ENCODE measurements at regions not wholly inside any gene's neighbourhood (a gene's known extent, or its start where the extent isn't known, plus 50 kb on each side); places are given as distances from the start of the nearest gene placed in this dataset.

DNA sequence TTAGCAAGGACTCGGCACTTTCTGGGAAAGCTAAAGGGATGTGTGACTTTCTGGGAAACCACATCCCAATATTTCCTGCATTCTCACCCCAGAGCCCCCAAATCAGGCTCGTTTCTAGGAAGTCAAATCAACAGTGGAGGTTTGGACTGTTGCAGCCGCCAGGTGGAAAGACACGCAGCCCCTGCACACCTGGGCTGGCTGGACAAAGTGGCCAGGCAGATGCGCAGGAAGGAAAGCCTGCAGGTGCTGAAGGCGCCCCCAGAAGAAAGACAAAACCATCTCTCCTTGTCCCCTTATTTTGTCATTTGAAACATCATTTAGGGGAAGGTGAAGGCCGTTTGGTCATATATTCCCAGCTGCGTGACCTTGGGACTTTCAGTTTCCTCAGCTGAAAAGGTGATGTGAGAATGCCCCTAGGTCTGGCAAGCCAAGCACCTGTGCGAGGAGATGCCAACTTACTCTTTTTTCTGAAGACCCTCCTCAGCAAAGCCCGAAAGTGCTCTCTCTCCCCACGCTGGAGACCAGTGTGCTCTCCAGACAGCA lies 97.9 kb upstream of the CPEB4 start:
- DNase-seq (no peak), ATAC-seq (no peak)
- no peaks in the 10 kb centered on the region for H3K27me3 ChIP-seq
- H3K27ac ChIP-seq = no peak overlapping the region
- H3K4me3 ChIP-seq = no peak overlapping the region
- no peaks in the 10 kb centered on the region for H3K36me3 ChIP-seq
- intact Hi-C loops (cut with DNase I) = no loop called here
- no peak for TF ChIP-seq CTCF (IDR thresholded peaks at IDR 0.05)
- H3K9me3 ChIP-seq = no peaks in the 10 kb centered on the region
- peaks cover 0 to 36% of the 10 kb centered on the region in 2 donors for H3K4me1 ChIP-seq

DNA sequence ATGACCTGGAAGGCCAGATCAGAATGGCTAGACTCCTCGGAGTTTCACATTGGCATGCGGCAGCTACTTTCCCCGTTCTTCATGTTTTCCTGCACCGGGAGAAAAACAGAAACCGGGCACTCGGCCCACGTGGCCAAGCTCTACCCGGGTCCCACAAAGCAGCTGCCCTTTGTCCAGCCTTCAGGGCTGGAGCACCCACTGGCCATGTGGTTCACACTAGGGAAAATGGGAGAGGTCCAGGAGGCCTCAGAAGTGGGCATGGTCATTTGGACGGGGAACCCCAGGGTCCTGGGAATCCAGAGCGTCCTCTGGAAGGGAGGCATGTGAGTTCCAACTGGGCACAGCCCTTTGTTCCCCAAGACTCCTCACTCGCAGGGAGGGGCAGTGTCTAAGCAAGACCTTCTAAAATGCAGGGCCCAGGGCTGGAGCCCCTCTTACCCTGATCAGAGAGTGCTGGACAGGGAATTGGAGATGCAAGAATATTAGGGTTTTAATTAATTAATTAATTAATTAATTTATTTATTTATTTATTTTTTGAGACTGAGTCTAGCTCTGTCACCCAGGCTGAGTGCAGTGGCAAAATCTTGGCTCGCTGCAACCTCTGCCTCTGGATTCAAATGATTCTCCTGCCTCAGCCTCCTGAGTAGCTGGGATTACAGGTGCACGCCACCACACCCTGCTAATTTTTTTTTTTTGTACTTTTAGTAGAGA lies 97.2 kb upstream of the CPEB4 start:
- H3K27me3 ChIP-seq = no peaks in the 10 kb centered on the region
- H3K9me3 ChIP-seq = no peaks in the 10 kb centered on the region
- TF ChIP-seq CTCF (IDR thresholded peaks at IDR 0.05) = no peak
- no peak overlapping the region for H3K4me3 ChIP-seq
- H3K36me3 ChIP-seq = no peaks in the 10 kb centered on the region
- intact Hi-C loops (cut with DNase I) = no loop called here
- H3K4me1 ChIP-seq = peaks cover 0 to 31% of the 10 kb centered on the region in 2 donors
- no peak overlapping the region for H3K27ac ChIP-seq
- no peak for ATAC-seq
- DNase-seq = no peak

- no peak for ATAC-seq
- H3K4me3 ChIP-seq = no peak overlapping the region
- H3K4me1 ChIP-seq = peaks cover 0 to 22% of the 10 kb centered on the region in 2 donors
- TF ChIP-seq CTCF (IDR thresholded peaks at IDR 0.05) = no peak
- H3K9me3 ChIP-seq = no peaks in the 10 kb centered on the region
- no peaks in the 10 kb centered on the region for H3K27me3 ChIP-seq
- no peak for DNase-seq
- H3K36me3 ChIP-seq = no peaks in the 10 kb centered on the region
- intact Hi-C loops (cut with DNase I) = no loop called here
- H3K27ac ChIP-seq = no peak overlapping the region
These were observed 96.3 kb upstream of the CPEB4 start for GRCh38 chr5:173791878-173792277.

DNA sequence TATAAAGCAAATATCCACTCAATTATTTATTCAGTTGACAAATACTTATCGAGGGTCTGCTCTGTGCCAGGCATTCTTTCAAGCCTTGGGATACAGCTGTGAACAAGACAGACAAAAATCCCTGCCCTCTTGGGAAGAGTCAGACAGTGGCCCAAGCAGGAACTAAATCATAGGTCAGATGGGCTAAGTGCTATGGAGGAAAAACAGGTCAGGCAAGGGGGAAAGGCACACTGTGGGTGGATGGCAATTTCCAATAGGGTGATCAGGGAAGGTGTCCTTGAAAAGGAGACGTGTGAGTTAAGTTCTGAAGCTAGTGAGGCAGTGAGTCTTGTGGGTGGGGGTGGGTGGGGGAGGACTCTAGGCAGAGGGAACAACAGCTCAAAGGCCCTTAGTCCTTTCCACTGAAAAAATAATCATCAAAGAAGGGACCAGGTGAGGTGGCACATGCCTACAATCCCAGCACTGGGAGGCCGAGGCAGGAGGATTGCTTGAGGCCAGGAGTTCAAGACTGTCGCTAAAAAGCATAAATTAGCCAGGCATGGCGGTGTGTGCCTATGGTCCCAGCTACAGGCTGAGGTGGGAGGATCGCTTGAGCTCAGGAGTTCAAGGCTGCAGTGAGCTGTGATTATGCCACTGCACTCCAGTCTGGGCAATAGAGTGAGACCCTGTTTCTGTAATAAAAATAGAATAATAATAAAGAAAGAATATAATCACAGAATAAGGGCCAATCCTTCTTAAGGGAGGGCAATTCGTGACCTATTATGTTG lies 95.2 kb upstream of the CPEB4 start:
- no peaks in the 10 kb centered on the region for H3K9me3 ChIP-seq
- DNase-seq (no peak), ATAC-seq (no peak)
- H3K4me3 ChIP-seq = no peak overlapping the region
- intact Hi-C loops (cut with DNase I) = no loop called here
- H3K27ac ChIP-seq = no peak overlapping the region
- no peaks in the 10 kb centered on the region for H3K27me3 ChIP-seq
- H3K36me3 ChIP-seq = no peaks in the 10 kb centered on the region
- no peak for TF ChIP-seq CTCF (IDR thresholded peaks at IDR 0.05)
- peaks cover 0 to 20% of the 10 kb centered on the region in 2 donors for H3K4me1 ChIP-seq

Measured in left lung (tissue), 4 donors.